ENCODE measurements at regions not wholly inside any gene's neighbourhood (a gene's known extent, or its start where the extent isn't known, plus 50 kb on each side); places are given as distances from the start of the nearest gene placed in this dataset.

- Histone ChIP-seq H3K36me3 (ENCODE audit: low read depth) (no peaks in the 10 kb centered on the region), H3K4me1 (ENCODE audit: low read depth) (no peaks in the 10 kb centered on the region), H3K9me3 (no peaks in the 10 kb centered on the region), H3K4me3 (no peak overlapping the region)
- TF ChIP-seq CTCF (IDR thresholded peaks at IDR 0.05), result no peak
- intact Hi-C loops (cut with DNase I, micrococcal nuclease), result no loop called here
- ATAC-seq (no peak), DNase-seq (no peak)
These were observed 336.5 kb upstream of the ALCAM start for GRCh38 chr3:105030211-105030610.

DNA sequence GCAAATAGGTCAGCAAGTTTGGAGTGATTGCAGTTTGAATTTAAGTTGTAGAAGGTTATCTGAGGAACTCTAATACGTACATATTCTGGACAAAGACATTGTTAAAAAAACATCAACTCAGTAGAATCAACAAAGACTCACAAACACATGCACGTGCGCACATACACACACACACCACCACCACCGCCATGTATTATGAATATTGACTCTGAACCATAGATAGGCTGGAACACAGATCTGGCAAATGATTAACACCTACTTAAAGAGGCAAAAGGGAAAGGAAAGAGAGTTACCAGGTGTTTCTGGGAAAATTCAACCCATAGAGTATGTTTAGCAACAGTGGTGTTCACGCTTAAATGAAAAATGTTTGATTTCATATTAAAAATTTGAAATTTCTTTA is 334.2 kb upstream of the ALCAM start:
- no peaks in the 10 kb centered on the region for H3K4me1 ChIP-seq (ENCODE audit: low read depth)
- DNase-seq (no peak), ATAC-seq (no peak)
- H3K9me3 ChIP-seq, result no peaks in the 10 kb centered on the region
- intact Hi-C loops (cut with DNase I, micrococcal nuclease), result no loop called here
- TF ChIP-seq CTCF (IDR thresholded peaks at IDR 0.05), result no peak
- H3K4me3 ChIP-seq, result no peak overlapping the region
- no peaks in the 10 kb centered on the region for H3K36me3 ChIP-seq (ENCODE audit: low read depth)

DNA sequence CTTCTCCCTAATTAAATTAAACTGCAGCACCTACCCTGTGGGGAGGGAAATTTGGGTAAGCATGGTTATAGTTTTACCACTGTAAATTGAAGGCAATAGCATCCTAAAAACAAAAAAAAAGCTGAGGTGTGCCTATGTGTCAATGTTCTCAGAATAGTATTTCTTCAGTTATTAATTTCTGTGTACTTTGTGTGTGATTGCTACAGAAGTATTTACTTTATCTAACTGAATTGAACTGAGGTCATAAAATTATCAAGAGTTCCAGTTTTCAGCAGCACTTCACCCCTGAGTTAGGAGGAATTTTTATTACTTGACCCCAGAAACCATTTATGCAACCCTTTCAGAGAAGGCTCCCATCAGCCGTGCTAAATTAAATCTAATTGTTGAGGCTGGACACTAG is 333.6 kb upstream of the ALCAM start:
- ATAC-seq, result no peak
- no peak for TF ChIP-seq CTCF (IDR thresholded peaks at IDR 0.05)

DNA sequence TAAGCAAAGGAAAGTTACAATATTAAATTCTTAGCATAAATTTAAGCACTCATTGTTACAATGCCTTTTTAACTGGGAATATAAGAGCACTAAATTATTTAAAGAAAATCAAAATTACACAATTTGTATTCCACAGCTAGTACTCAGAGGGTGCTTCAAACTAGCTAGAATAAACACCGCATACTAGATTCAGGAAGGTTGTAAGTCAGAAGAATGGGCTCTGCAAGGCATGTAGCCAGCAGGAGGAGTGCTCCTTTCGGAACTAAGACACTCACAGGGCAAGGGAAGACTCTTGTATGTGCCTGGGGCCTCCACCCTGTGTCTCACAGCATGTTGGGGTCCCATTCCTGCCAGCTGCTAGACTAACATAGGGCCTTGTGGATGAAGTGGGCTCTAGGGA is 327.7 kb upstream of the ALCAM start:
- TF ChIP-seq CTCF (IDR thresholded peaks at IDR 0.05), result no peak
- DNase-seq, result no peak
- no peak for ATAC-seq
- Histone ChIP-seq H3K4me1 (ENCODE audit: low read depth) (no peaks in the 10 kb centered on the region), H3K4me3 (no peak overlapping the region), H3K36me3 (ENCODE audit: low read depth) (no peaks in the 10 kb centered on the region), H3K9me3 (no peaks in the 10 kb centered on the region)
- intact Hi-C loops (cut with DNase I, micrococcal nuclease), result no loop called here

More for the DNA sequence above, 333.6 kb upstream of the ALCAM start:
- Histone ChIP-seq H3K9me3 (no peaks in the 10 kb centered on the region), H3K36me3 (ENCODE audit: low read depth) (no peaks in the 10 kb centered on the region), H3K4me3 (no peak overlapping the region), H3K4me1 (ENCODE audit: low read depth) (no peaks in the 10 kb centered on the region)
- intact Hi-C loops (cut with DNase I, micrococcal nuclease), result no loop called here
- no peak for DNase-seq

GRCh38 chr3:105040026-105040622 is 326.6 kb upstream of the ALCAM start:
- H3K4me1 ChIP-seq (ENCODE audit: low read depth), result no peaks in the 10 kb centered on the region
- H3K4me3 ChIP-seq, result no peak overlapping the region
- intact Hi-C loops (cut with DNase I, micrococcal nuclease), result no loop called here
- DNase-seq, result no peak
- no peak for ATAC-seq
- H3K9me3 ChIP-seq, result no peaks in the 10 kb centered on the region
- TF ChIP-seq CTCF (IDR thresholded peaks at IDR 0.05), result no peak
- no peaks in the 10 kb centered on the region for H3K36me3 ChIP-seq (ENCODE audit: low read depth)

- Histone ChIP-seq H3K36me3 (ENCODE audit: low read depth) (no peaks in the 10 kb centered on the region), H3K9me3 (no peaks in the 10 kb centered on the region), H3K4me1 (ENCODE audit: low read depth) (no peaks in the 10 kb centered on the region), H3K4me3 (no peak overlapping the region)
- intact Hi-C loops (cut with DNase I, micrococcal nuclease), result no loop called here
- ATAC-seq (no peak), DNase-seq (no peak)
- TF ChIP-seq CTCF (IDR thresholded peaks at IDR 0.05), result no peak
These were observed 324.1 kb upstream of the ALCAM start for GRCh38 chr3:105042586-105042985.
